MM.1S (cell line): ENCODE measurements at regions not wholly inside any gene's neighbourhood (a gene's known extent, or its start where the extent isn't known, plus 50 kb on each side); places are given as distances from the start of the nearest gene placed in this dataset.

Source experiments
- DNase-seq: peaks from one replicate; pipeline ENCODE4 v3.0.0-alpha.2; 2015
- H2AFZ ChIP-seq: fragments of 300-600 bp; sonication (generic); 2 replicates; pipeline ENCODE4 v1.6.0; 2016; ENCODE audit warnings: antibody characterized with exemption, low read length
- H3F3A ChIP-seq: fragments of 300-600 bp; sonication (generic); 2 replicates; pipeline ENCODE4 v1.6.1; 2016; ENCODE audit warnings: mild to moderate bottlenecking, antibody characterized with exemption, low read length, moderate library complexity, mixed read lengths; ENCODE audit not compliant: insufficient read depth
- H3K27ac ChIP-seq: fragments of 300-600 bp; sonication (generic); 2 replicates; pipeline ENCODE4 v1.5.1; 2016; ENCODE audit warnings: mild to moderate bottlenecking, low read length
- H3K27me3 ChIP-seq: fragments of 300-600 bp; sonication (generic); replicated peaks from 2 replicates; pipeline ENCODE4 v1.6.0; 2016; ENCODE audit warnings: low read length; ENCODE audit not compliant: insufficient read depth
- H3K36me3 ChIP-seq: fragments of 300-600 bp; sonication (generic); replicated peaks from 2 replicates; pipeline ENCODE4 v1.6.1; 2016; ENCODE audit warnings: mild to moderate bottlenecking, low read length, mixed read lengths; ENCODE audit not compliant: insufficient read depth
- H3K4me1 ChIP-seq: fragments of 300-600 bp; sonication (generic); 2 replicates; pipeline ENCODE4 v1.6.1; 2016; ENCODE audit warnings: low read length, mixed read lengths
- H3K4me2 ChIP-seq: fragments of 300-600 bp; sonication (generic); 2 replicates; pipeline ENCODE4 v1.6.0; 2016; ENCODE audit warnings: low read depth, low read length
- H3K4me3 ChIP-seq: fragments of 300-600 bp; sonication (generic); 2 replicates; pipeline ENCODE4 v1.5.1; 2016; ENCODE audit warnings: low read length, mixed read lengths
- H3K79me2 ChIP-seq: fragments of 300-600 bp; sonication (generic); 2 replicates; pipeline ENCODE4 v1.6.1; 2016; ENCODE audit warnings: mixed run types, low read length, mixed read lengths
- H3K9ac ChIP-seq: fragments of 300-600 bp; sonication (generic); 2 replicates; pipeline ENCODE4 v1.6.1; 2016; ENCODE audit warnings: low read length, mixed read lengths
- H3K9me2 ChIP-seq: fragments of 300-600 bp; sonication (generic); replicated peaks from 2 replicates; pipeline ENCODE4 v1.6.1; 2016; ENCODE audit warnings: mild to moderate bottlenecking, low read length, mixed read lengths; ENCODE audit not compliant: insufficient read depth
- H3K9me3 ChIP-seq: fragments of 300-600 bp; sonication (generic); replicated peaks from 2 replicates; pipeline ENCODE4 v1.6.1; 2016; ENCODE audit warnings: mild to moderate bottlenecking, low read length, mixed read lengths; ENCODE audit not compliant: insufficient read depth
- H4K20me1 ChIP-seq: fragments of 300-600 bp; sonication (generic); 2 replicates; pipeline ENCODE4 v1.6.1; 2016; ENCODE audit warnings: mild to moderate bottlenecking, low read length, moderate library complexity, mixed read lengths; ENCODE audit not compliant: insufficient read depth
- CTCF ChIP-seq: fragments of 300-600 bp; sonication (generic); IDR thresholded peaks from 2 replicates; pipeline ENCODE4 v1.5.1; 2016; ENCODE audit warnings: antibody characterized with exemption, low read length, mixed read lengths
- EZH2 ChIP-seq: fragments of 300-600 bp; sonication (generic); optimal IDR thresholded peaks from 2 replicates; pipeline ENCODE3; 2017; ENCODE audit warnings: low read depth, mild to moderate bottlenecking, antibody characterized with exemption, low read length, mixed read lengths
- EZH2phosphoT487 ChIP-seq: fragments of 300-600 bp; sonication (generic); IDR thresholded peaks from 2 replicates; pipeline ENCODE4 v1.6.1; 2018; ENCODE audit warnings: antibody characterized with exemption, low read length

GRCh38 chr1:5743435-5744095 lies 248.7 kb downstream of the NPHP4 start:
- H3K4me2 ChIP-seq, result no peak overlapping the region
- no peaks in the 10 kb centered on the region for H3K9me2 ChIP-seq

GRCh38 chr1:5742801-5743200 lies 249.4 kb downstream of the NPHP4 start:
- no peak overlapping the region for H3K27ac ChIP-seq
- no peaks in the 10 kb centered on the region for H3K36me3 ChIP-seq
- no peaks in the 10 kb centered on the region for H4K20me1 ChIP-seq
- H3K79me2 ChIP-seq, result no peaks in the 10 kb centered on the region
- H3K27me3 ChIP-seq, result peaks cover 84% of the 10 kb centered on the region
- no peak overlapping the region for H2AFZ ChIP-seq
- H3K4me3 ChIP-seq, result no peak overlapping the region
- no peaks in the 10 kb centered on the region for H3K4me1 ChIP-seq
- no peak overlapping the region for H3K9ac ChIP-seq
- no peaks in the 10 kb centered on the region for H3K9me3 ChIP-seq
- no peaks in the 10 kb centered on the region for H3F3A ChIP-seq
- H3K9me2 ChIP-seq, result no peaks in the 10 kb centered on the region
- H3K4me2 ChIP-seq, result no peak overlapping the region
- TF ChIP-seq EZH2phosphoT487 (no peak), CTCF (no peak), EZH2 (no peak)
- no peak for DNase-seq

More at GRCh38 chr1:5743435-5744095, 248.7 kb downstream of the NPHP4 start:
- Histone ChIP-seq H3K79me2 (no peaks in the 10 kb centered on the region), H3K27me3 (peaks cover 84% of the 10 kb centered on the region), H3K27ac (no peak overlapping the region), H3K9me3 (no peaks in the 10 kb centered on the region), H3K4me3 (no peak overlapping the region), H3F3A (no peaks in the 10 kb centered on the region), H4K20me1 (no peaks in the 10 kb centered on the region), H3K4me1 (no peaks in the 10 kb centered on the region), H2AFZ (no peak overlapping the region), H3K9ac (no peak overlapping the region), H3K36me3 (no peaks in the 10 kb centered on the region)
- TF ChIP-seq EZH2 (no peak), CTCF (no peak), EZH2phosphoT487 (no peak)
- no peak for DNase-seq

- Histone ChIP-seq H3F3A (no peaks in the 10 kb centered on the region), H3K4me2 (no peak overlapping the region), H3K4me1 (no peaks in the 10 kb centered on the region), H3K9me3 (no peaks in the 10 kb centered on the region), H3K9me2 (no peaks in the 10 kb centered on the region), H4K20me1 (no peaks in the 10 kb centered on the region), H3K4me3 (no peak overlapping the region), H3K27ac (no peak overlapping the region), H3K36me3 (no peaks in the 10 kb centered on the region), H2AFZ (no peak overlapping the region), H3K79me2 (no peaks in the 10 kb centered on the region), H3K27me3 (peaks cover 85% of the 10 kb centered on the region), H3K9ac (no peak overlapping the region)
- TF ChIP-seq EZH2phosphoT487 (no peak), CTCF (no peak), EZH2 (no peak)
- no peak for DNase-seq
These were observed 250.2 kb downstream of the NPHP4 start for GRCh38 chr1:5742032-5742431.
